DMS153 (cell line): ENCODE measurements at regions not wholly inside any gene's neighbourhood (a gene's known extent, or its start where the extent isn't known, plus 50 kb on each side); places are given as distances from the start of the nearest gene placed in this dataset.

Experiments used
- DNase-seq: peaks from one replicate; lab custom pipeline; 2025; lab: John Stamatoyannopoulos, UW

GRCh38 chr7:112882991-112883390 is 92.8 kb upstream of the TMEM168 start:
- DNase-seq, result no peak

- no peak for DNase-seq
Measured at GRCh38 chr7:112882511-112882910, 92.3 kb upstream of the TMEM168 start.

GRCh38 chr7:112882022-112882421 is 91.8 kb upstream of the TMEM168 start:
- DNase-seq, result no peak

- no peak for DNase-seq
Measured at GRCh38 chr7:112880818-112881418, 90.7 kb upstream of the TMEM168 start.

- DNase-seq, result no peak
Measured at GRCh38 chr7:112877691-112878460, 87.7 kb upstream of the TMEM168 start.

- no peak for DNase-seq
Measured at GRCh38 chr7:112876877-112877276, 86.7 kb upstream of the TMEM168 start.

- DNase-seq, result no peak
Measured at GRCh38 chr7:112874909-112875308, 84.7 kb upstream of the TMEM168 start.

GRCh38 chr7:112873831-112874553 is 83.8 kb upstream of the TMEM168 start:
- no peak for DNase-seq

GRCh38 chr7:112869111-112869774 is 79.0 kb upstream of the TMEM168 start:
- DNase-seq, result no peak

- no peak for DNase-seq
Measured at GRCh38 chr7:112868609-112869008, 78.4 kb upstream of the TMEM168 start.

- no peak for DNase-seq
Measured at GRCh38 chr7:112866424-112866823, 76.2 kb upstream of the TMEM168 start.

- no peak for DNase-seq
Measured at GRCh38 chr7:112864380-112864779, 74.2 kb upstream of the TMEM168 start.

- DNase-seq, result no peak
Measured at GRCh38 chr7:112858838-112859237, 68.6 kb upstream of the TMEM168 start.

- no peak for DNase-seq
Measured at GRCh38 chr7:112855227-112855626, 65.0 kb upstream of the TMEM168 start.

GRCh38 chr7:112854169-112854568 is 64.0 kb upstream of the TMEM168 start:
- DNase-seq, result no peak

GRCh38 chr7:112853422-112853821 is 63.2 kb upstream of the TMEM168 start:
- DNase-seq, result no peak

GRCh38 chr7:112843151-112843550 is 53.0 kb upstream of the TMEM168 start:
- DNase-seq, result no peak
